Right lobe of liver (tissue), 6 donors: ENCODE measurements at regions not wholly inside any gene's neighbourhood (a gene's known extent, or its start where the extent isn't known, plus 50 kb on each side); places are given as distances from the start of the nearest gene placed in this dataset.
A peak's percentile ranks its signal among the peaks of the same experiment; 100 is the strongest.

ENCODE experiments used
- ATAC-seq, 4 donors: fragments of 200-7000 bp; cut with Tn5 transposase; one replicate each; pipeline ENCODE4 v1.9.1; 2020; ENCODE audit warnings: mild to moderate bottlenecking in 4 of 4, moderate library complexity in 4 of 4
- DNase-seq, 3 donors: peaks; one replicate each; pipeline ENCODE4 v3.0.0-alpha.2; 2020
- H3K27ac ChIP-seq, 3 donors: fragments of 200-600 bp; one replicate each; pipeline ENCODE4 v1.8.0; 2022
- H3K27me3 ChIP-seq, 2 donors: fragments of 200-600 bp; one replicate each; pipeline ENCODE4 v1.8.0; 2022
- H3K36me3 ChIP-seq, 4 donors: fragments of 200-600 bp; sonication (generic) in 1 of 4; one replicate each; pipeline versions ENCODE4 v1.5.1 to v1.8.0; 2017 to 2022; ENCODE audit warnings: control low read depth in 1 of 4
- H3K4me1 ChIP-seq, 4 donors: fragments of 200-600 bp; sonication (generic) in 1 of 4; one replicate each; pipeline versions ENCODE4 v1.5.1 to v1.8.0; 2017 to 2022; ENCODE audit warnings: control low read depth in 1 of 4
- H3K4me3 ChIP-seq, 3 donors: fragments of 200-600 bp; one replicate each; pipeline ENCODE4 v1.8.0; 2022
- H3K9me3 ChIP-seq, 4 donors: fragments of 200-600 bp; sonication (generic) in 1 of 4; one replicate each; pipeline versions ENCODE4 v1.5.1 to v1.8.0; 2017 to 2022; ENCODE audit warnings: control low read depth in 1 of 4
- CTCF ChIP-seq, 4 donors: fragments of 200-600 bp in 3 of 4; fragments of 450-650 bp in 1 of 4; IDR thresholded peaks; one replicate each; pipeline versions ENCODE4 v1.5.1 to v1.8.0; 2016 to 2022; ENCODE audit warnings: antibody characterized with exemption in 4 of 4, mild to moderate bottlenecking in 2 of 4
- POLR2A ChIP-seq: fragments of 450-650 bp; IDR thresholded peaks from one replicate; pipeline ENCODE4 v1.6.1; 2017; ENCODE audit warnings: antibody characterized with exemption, mild to moderate bottlenecking
- WGBS: methylation state at CpG from one replicate; pipeline ENCODE4 v1.1.6; 2018; ENCODE audit warnings: low coverage, low lambda C conversion rate; ENCODE audit not compliant: insufficient coverage; ENCODE audit errors: missing lambda C conversion rate; 5-methylcytosine and 5-hydroxymethylcytosine counted together
- intact Hi-C, 2 donors: fragments of 100-400 bp; cut with DNase I; formaldehyde crosslinking; loops; one replicate each; pipeline versions ENCODE4 v1.11.2 to v1.14.1; 2022
- donor health status: DM: no; HTN: yes; CAD: no.
- donor health status: DM: no; HTN: no; CAD: no.
- donor health status: DM: no; HTN: no; CAD: no.
- donor health status: DM: no; HTN: yes; CAD: no.
- donor health status: DM: no; HTN: yes; CAD: no.

- no peaks in the 10 kb centered on the region for H3K36me3 ChIP-seq
- H3K27me3 ChIP-seq = no peaks in the 10 kb centered on the region
- H3K4me1 ChIP-seq = no peaks in the 10 kb centered on the region
- ATAC-seq (no peak), DNase-seq (no peak)
- 93% methylated on average over 4 of the region's 4 CpGs for WGBS
- intact Hi-C loops = no loop called here
- H3K27ac ChIP-seq = peak overlapping the region in 1 of 3 donors; percentile 11
- TF ChIP-seq CTCF (IDR thresholded peaks at IDR 0.05) = no peak
- no peak for TF ChIP-seq POLR2A
- no peaks in the 10 kb centered on the region for H3K9me3 ChIP-seq
- no peak overlapping the region for H3K4me3 ChIP-seq
Measured at GRCh38 chr12:89252284-89252683, 100.0 kb downstream of the DUSP6 start.

- WGBS = 61% methylated on average over 6 of the region's 6 CpGs
- TF ChIP-seq POLR2A = no peak
- TF ChIP-seq CTCF (IDR thresholded peaks at IDR 0.05) = no peak
- Histone ChIP-seq H3K27me3 (no peaks in the 10 kb centered on the region), H3K36me3 (no peaks in the 10 kb centered on the region), H3K4me1 (no peaks in the 10 kb centered on the region), H3K4me3 (no peak overlapping the region), H3K27ac (peak overlapping the region in 1 of 3 donors; percentile 11), H3K9me3 (no peaks in the 10 kb centered on the region)
- DNase-seq (no peak), ATAC-seq (peak in 3 of 4 donors; percentile 18 to 50 (median 50))
- intact Hi-C loops = no loop called here
Measured at GRCh38 chr12:89251342-89252271, 100.7 kb downstream of the DUSP6 start.

GRCh38 chr12:89250636-89251035 lies 101.7 kb downstream of the DUSP6 start:
- H3K36me3 ChIP-seq = no peaks in the 10 kb centered on the region
- no peaks in the 10 kb centered on the region for H3K4me1 ChIP-seq
- no peaks in the 10 kb centered on the region for H3K9me3 ChIP-seq
- intact Hi-C loops = no loop called here
- TF ChIP-seq POLR2A (no peak), CTCF (IDR thresholded peaks at IDR 0.05) (no peak)
- no peaks in the 10 kb centered on the region for H3K27me3 ChIP-seq
- H3K27ac ChIP-seq = no peak overlapping the region
- DNase-seq (no peak), ATAC-seq (peak in 1 of 4 donors; percentile 45)
- no peak overlapping the region for H3K4me3 ChIP-seq

GRCh38 chr12:89250213-89250612 lies 102.1 kb downstream of the DUSP6 start:
- Histone ChIP-seq H3K9me3 (no peaks in the 10 kb centered on the region), H3K27ac (no peak overlapping the region), H3K4me3 (no peak overlapping the region), H3K36me3 (no peaks in the 10 kb centered on the region), H3K27me3 (no peaks in the 10 kb centered on the region), H3K4me1 (no peaks in the 10 kb centered on the region)
- DNase-seq = no peak
- TF ChIP-seq POLR2A (no peak), CTCF (IDR thresholded peaks at IDR 0.05) (no peak)
- 65% methylated on average over 2 of the region's 2 CpGs for WGBS
- ATAC-seq = peak in 3 of 4 donors; percentile 46 to 74 (median 66)
- intact Hi-C loops = no loop called here
